Neural cell (in vitro differentiated cells): ENCODE measurements at regions not wholly inside any gene's neighbourhood (a gene's known extent, or its start where the extent isn't known, plus 50 kb on each side); places are given as distances from the start of the nearest gene placed in this dataset.

Experiments used
- EZH2 ChIP-seq: fragments of 200-600, 300-800 bp; shearing (Covaris generic), sonication (generic); IDR thresholded peaks from 2 replicates; pipeline ENCODE4 v1.6.1; 2014; ENCODE audit warnings: antibody characterized with exemption, low read length, borderline replicate concordance, mild to moderate bottlenecking; ENCODE audit not compliant: insufficient read depth, poor library complexity, severe bottlenecking
- POLR2AphosphoS5 ChIP-seq: IDR thresholded peaks from 2 replicates; pipeline ENCODE4 v1.6.1; 2012
- SMC3 ChIP-seq: fragments of 450-650 bp; conservative IDR thresholded peaks from 2 replicates; pipeline ENCODE4 v1.6.1; 2014; ENCODE audit warnings: antibody characterized with exemption, mild to moderate bottlenecking, moderate library complexity; ENCODE audit not compliant: poor library complexity
- TF ChIP-seq, protein P1 (sequence below): fragments of 450-650 bp; IDR thresholded peaks from 2 replicates; pipeline ENCODE4 v1.5.1; 2014; ENCODE audit warnings: antibody characterized with exemption, mild to moderate bottlenecking, moderate library complexity; ENCODE audit not compliant: poor library complexity, severe bottlenecking

DNA sequence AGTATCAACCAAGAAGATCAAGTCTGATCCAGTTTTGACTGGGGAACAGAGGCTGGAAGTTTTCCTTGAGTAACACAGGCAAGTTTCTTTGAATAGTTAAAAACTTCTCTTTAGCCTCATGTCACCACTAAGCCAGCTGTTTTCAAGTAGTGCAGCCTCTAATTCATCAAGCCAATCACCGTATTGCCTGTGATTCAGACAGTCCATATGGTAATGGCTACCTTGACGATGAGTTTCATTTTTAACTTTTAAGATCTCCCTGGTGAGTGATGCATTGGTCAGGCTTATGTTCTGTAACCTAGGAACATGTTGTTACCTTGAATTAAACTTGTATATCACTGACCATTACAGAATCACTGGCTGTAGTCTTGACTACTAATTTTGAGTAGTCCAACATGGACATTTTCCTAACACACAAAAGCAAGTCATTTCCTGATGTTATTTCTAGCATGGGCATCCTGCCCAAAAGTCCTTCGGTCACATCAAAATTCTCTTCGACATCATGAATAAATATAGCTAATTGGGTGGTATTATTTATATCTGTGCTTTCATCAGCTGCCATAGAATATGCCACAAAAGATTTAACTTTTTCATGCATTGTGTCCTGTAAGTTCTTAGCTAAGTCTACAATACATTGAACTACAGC, 238.8 kb upstream of the GCFC2 start:
- TF ChIP-seq, protein P1, sequence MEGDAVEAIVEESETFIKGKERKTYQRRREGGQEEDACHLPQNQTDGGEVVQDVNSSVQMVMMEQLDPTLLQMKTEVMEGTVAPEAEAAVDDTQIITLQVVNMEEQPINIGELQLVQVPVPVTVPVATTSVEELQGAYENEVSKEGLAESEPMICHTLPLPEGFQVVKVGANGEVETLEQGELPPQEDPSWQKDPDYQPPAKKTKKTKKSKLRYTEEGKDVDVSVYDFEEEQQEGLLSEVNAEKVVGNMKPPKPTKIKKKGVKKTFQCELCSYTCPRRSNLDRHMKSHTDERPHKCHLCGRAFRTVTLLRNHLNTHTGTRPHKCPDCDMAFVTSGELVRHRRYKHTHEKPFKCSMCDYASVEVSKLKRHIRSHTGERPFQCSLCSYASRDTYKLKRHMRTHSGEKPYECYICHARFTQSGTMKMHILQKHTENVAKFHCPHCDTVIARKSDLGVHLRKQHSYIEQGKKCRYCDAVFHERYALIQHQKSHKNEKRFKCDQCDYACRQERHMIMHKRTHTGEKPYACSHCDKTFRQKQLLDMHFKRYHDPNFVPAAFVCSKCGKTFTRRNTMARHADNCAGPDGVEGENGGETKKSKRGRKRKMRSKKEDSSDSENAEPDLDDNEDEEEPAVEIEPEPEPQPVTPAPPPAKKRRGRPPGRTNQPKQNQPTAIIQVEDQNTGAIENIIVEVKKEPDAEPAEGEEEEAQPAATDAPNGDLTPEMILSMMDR: no peak
- TF ChIP-seq POLR2AphosphoS5 (no peak), EZH2 (no peak), SMC3 (no peak)
